GM19397 (cell line): ENCODE measurements at regions not wholly inside any gene's neighbourhood (a gene's known extent, or its start where the extent isn't known, plus 50 kb on each side); places are given as distances from the start of the nearest gene placed in this dataset.
"Not testable (repeated sequence)": the region's sequence is repeated elsewhere in the genome, so short reads cannot be mapped to it uniquely, and the experiment has no call there.

Experiments
- ATAC-seq: cut with Tn5 transposase; IDR thresholded peaks from one replicate; pipeline ENCODE4 v1.9.1; 2021; ENCODE audit warnings: mild to moderate bottlenecking, moderate library complexity; ENCODE audit not compliant: unreplicated experiment

GRCh38 chr11:129503646-129504045, 128.0 kb downstream of the BARX2 start:
- ATAC-seq: no peak

DNA sequence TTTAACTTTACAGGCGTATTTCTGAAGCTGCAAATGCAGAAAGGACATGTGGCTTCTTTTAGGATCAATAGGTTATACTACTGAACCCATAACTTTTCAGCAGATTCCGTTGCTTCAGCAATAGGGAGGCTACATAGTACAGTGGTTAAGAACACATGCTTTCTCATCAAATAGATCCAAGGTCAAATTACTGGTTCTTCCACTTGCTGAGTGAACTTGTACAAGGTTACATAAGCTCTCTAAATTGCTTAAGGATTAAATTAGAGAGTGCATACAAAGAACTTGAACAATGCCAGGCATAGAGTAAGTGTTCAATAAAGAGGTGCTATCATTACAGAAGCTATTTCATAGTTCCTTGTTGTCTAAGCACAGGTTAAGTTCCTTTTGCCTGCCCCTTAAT, 129.6 kb downstream of the BARX2 start:
- no peak for ATAC-seq

DNA sequence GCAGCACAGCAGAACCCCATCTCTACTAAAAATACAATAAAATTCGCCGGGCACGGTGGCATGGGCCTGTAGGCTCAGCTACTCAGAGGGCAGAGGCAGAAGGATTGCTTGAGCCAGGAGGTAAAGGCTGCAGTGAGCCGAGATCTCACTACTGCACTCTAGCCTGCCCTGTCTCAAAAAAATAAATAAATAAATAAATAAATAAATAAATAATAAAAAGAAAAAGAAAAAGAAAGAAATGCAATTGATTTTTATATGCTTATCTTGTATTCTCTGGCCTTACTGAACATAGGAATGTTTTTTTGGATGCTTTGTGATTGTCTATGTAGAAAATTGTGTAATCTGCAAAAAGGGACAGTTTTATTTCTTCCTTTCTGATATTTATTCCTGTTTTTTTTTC, 132.5 kb downstream of the BARX2 start:
- ATAC-seq: no peak

GRCh38 chr11:129528296-129528695, 152.6 kb downstream of the BARX2 start:
- ATAC-seq: no peak

- ATAC-seq: no peak
These were observed 154.7 kb downstream of the BARX2 start for GRCh38 chr11:129530154-129530895.

- no peak for ATAC-seq
These were observed 157.7 kb downstream of the BARX2 start for GRCh38 chr11:129533395-129533794.

DNA sequence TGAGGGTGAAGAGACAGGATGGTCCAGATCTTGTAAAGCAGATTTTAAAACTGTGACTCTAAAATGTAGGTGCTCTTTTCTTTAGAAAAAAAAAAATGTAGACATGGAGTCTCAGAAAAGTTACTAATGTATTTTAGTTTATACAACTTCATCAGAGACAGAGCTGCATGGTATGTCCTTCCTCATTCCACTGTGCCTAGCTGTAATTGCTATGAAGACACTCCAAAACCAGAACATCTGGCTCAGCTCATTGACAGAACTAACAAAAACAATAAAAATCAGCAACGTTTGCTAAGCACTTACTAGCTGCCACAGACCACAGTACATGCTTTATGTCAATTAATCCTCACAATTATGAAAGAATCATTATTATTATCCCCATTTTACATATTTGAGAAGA, 160.7 kb downstream of the BARX2 start:
- no peak for ATAC-seq

DNA sequence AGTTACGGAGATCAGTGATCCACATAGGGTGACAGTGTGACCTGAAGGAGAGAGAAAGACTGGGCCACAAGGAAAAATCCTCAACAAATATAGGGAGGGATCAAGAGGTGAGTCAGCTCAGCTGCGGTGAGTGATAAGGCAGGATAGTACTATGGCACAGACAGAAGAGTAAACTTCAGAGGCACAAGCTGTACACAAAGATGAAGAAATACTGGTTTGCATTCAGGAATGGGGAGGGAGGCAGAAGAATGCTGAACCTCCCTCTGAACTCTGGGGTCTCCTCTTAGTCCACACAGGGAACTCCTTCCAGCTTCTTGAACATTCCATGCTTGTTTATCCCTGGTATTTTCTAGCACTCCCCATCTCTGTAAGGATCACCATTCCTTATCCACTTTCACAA, 162.7 kb downstream of the BARX2 start:
- no peak for ATAC-seq

GRCh38 chr11:129543515-129544290, 168.1 kb downstream of the BARX2 start:
- ATAC-seq: no peak

DNA sequence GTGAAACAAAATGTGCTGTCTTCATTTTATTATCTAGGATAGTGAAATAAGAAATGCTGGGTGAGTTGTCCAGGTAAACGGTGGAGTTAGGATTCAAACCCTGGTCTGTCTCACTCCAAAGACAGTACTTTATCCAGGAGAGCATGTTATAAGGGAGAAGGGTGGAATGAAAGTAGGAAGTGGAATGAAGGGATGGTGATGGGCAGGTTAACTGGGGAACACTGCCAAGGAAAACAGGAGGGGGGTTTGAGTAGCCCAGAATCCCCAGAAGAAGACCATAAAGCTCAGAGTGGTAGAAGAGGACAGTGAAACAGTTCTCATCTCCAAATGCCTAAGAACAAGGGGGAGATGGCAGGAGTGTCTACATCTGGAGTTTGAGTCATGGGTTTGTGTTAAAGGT, 169.0 kb downstream of the BARX2 start:
- no peak for ATAC-seq

DNA sequence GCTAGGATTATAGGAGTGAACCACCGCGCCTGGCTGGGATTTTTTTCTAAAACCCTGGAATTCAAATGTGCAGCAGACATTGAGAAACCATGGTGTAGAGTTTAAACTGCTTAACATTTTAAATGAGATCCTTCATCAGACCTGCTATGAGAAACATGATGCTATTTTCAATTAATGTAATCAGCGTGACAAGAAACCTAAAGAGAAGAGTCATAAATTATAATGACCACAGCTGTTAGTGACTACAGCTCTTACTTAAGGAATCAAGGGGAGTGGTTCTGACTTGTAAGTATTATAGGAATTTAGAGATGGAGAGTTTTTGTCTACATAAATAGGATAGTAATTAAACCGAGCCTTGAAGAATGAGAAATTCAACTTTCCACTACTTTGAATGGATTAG, 170.6 kb downstream of the BARX2 start:
- no peak for ATAC-seq

DNA sequence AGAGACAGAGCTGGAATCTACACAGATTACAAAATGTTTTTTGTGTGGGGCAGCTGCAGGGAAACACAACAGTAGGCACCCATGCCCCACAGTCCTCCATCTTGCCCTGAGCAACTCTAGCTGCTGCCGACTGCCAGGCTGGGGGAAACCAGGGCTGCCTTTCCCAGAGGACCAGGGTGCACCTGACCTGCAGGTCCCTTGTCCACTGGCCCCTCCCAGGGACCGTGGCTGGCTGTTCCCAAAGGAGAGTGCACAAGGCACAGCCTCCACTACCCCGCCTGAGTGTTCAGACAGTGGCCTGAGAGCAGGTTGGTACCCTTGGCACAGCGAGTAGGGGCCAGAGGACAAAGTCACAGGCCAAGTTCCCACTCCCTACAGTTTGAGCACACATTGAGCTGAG, 181.8 kb downstream of the BARX2 start:
- no peak for ATAC-seq

GRCh38 chr11:129569007-129569406, 193.4 kb downstream of the BARX2 start:
- ATAC-seq: no peak

- not testable (repeated sequence) for ATAC-seq
These were observed 197.0 kb downstream of the BARX2 start for GRCh38 chr11:129572667-129573066.

DNA sequence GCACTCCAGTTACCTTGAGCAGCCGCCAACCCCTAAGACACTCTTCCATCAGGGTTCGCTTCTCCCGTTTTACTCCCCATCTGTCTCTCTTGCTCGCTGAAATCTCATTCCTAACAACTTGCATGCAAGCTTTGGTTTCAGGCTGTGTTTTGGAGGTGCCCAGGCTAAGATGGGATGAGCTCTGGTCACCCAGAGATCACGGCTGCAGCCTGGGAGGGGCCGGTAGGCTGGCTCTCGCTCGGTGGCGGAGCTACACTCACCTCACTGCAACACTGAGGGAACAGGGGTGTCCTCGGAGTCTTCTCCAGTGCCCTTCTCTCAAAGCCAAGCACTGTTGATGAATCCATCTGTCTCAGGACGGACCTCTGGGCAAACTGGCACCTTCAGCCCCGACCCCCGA, 197.5 kb downstream of the BARX2 start:
- no peak for ATAC-seq

DNA sequence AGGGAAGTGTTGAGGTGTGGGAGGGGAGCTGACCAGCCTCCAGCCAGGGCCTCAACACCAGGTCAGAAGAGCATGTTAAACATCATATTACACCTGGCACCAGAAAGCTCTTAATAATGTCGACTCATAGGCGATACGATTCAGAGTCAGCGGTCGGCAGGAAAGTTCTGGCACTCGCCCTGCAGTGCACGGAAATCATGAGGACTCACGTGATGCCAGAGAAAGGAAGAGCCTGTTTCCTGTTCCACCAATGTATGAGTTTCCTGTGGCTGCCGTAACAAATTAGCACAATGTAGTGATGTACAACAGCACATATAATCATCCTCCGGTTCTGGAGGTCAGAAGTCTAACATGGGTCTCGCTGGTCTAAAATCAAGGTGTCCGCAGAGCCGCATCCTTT, 198.8 kb downstream of the BARX2 start:
- ATAC-seq: no peak

DNA sequence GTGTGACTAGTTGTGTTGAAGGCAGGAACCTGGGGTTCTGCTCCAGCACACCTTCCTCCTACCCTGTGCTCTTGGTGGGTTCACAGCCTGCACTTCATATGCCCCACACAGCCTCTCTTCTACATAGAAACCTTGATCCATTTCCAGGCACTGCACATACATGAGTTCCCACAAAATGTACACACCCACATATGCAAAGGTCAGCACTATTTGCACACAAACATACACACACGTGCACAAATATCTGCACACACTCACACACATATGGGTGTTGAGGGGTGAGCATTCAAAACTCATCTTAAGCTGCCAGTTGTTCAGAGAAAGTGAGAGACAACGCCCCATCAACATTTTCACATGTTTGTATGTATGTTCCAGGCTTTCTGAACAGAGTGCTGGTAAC, 201.0 kb downstream of the BARX2 start:
- no peak for ATAC-seq

- no peak for ATAC-seq
These were observed 202.4 kb downstream of the BARX2 start for GRCh38 chr11:129578006-129578405.

DNA sequence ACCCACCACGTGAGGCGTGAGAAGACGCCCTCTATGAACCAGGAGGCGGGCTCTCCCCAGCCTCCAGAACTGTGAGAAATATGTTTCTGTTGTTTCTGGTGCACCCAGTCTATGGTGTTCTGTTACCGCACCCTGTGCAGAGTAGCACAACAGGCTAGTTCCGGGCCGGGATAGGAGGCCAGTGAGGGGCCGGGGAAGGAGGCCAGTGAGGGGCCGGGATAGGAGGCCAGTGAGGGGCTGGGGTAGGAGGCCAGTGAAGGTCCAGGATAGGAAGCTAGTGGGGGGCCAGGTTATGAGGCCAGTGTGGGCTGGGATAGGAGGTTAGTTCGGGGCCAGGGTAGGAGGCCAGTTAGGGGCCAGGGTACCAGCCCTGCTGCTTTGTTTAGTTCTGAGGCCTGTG, 204.6 kb downstream of the BARX2 start:
- no peak for ATAC-seq

DNA sequence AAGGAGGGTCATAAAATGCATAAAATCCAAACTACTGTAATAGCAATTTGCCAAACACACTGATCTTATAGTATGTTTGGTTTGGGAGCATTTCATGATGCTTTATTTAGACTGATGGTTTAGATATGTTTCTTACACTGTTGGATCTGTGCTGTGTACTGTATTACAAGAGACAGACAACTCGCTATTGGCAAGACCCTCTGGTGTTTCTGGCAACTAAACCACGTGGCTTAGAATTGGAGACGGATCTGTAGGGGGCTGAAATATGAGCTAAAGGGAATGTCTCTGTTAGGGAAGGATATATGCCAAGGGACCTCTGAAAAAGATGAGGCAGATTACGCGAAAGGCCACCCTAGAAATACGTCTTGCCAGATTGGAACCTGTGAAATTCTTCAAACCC, 208.7 kb downstream of the BARX2 start:
- no peak for ATAC-seq

DNA sequence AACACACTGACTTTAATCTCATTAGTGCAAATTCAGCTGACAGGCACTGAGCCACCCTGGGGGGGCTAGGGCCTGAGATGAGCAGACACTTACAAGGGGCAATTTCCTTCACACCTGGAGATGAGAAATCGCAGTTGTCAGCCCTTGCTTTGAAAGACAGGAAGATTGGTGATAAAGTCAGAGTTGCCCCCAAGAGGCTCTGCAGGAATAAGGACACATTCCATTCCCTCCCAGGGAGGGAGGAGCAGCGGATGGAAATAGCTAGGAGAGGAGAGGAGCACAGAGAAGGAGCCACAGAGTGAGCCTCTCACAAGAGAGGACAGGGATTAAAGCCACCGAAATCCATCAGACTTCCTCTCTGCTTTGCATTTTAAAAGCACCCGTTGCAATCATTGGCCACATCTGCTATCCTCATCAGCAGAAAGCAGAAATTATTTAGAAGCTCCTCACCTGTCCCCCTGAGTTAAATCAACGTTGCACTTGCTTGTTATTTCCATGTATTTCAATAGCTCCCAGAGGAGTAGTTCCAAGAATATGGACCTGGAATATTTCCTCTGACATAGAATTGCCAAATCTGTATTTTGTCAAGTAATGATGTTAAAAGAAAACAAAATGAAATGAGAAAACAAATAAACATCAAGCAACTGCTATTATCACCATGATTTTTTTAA, 213.7 kb downstream of the BARX2 start:
- ATAC-seq: no peak
